Ureter (tissue), 1 donor: ENCODE measurements at regions not wholly inside any gene's neighbourhood (a gene's known extent, or its start where the extent isn't known, plus 50 kb on each side); places are given as distances from the start of the nearest gene placed in this dataset.

Experiments
- DNase-seq: peaks from one replicate; pipeline ENCODE4 v3.0.0-alpha.2; 2020; ENCODE audit warnings: low spot score
- donor health status: DM: yes; HTN: yes; CAD: no.

- no peak for DNase-seq
Measured at GRCh38 chr18:51941999-51942398, 398.0 kb upstream of the DCC start.

GRCh38 chr18:51943281-51943680 lies 396.7 kb upstream of the DCC start:
- DNase-seq: no peak

DNA sequence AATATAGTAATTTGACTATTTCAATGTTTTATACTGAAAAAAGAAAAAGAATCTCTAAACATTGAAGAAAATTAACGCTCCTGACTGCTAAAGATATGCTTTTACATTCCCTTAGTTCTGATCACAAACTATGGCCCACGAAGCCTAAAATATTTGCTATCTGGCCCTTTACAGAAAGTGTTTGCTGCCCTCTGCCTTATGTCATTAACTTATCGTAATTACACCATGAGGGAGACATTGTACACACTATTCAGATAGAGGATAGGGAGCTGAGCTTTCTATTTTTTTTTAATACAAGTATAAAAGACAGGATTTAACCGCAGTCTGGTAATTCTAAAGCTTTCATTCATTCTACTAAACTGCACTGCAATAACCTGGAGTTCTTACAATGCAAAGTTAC lies 393.1 kb upstream of the DCC start:
- no peak for DNase-seq

GRCh38 chr18:51952844-51953243 lies 387.2 kb upstream of the DCC start:
- no peak for DNase-seq

- no peak for DNase-seq
Measured at GRCh38 chr18:51953521-51953920, 386.5 kb upstream of the DCC start.

DNA sequence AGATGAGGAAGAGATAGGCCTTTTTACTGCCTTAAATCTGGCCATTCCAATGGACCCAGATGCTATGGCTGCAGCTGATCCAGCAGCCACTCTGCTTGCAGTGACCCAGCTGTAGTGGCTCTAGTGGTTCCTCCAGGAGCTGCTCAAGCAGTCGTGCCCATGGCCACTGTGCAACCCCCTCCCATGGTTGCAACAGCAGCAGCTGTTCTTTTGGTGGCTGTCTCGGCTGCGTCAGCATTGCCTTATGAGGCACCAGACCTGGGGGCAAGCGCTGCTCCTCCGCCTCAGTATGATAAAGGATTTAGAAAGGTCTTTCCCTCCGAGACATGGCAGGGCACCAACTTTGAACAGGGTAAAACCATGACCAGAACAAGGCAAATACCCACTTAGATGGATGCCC lies 384.9 kb upstream of the DCC start:
- no peak for DNase-seq

GRCh38 chr18:51957001-51957400 lies 383.0 kb upstream of the DCC start:
- no peak for DNase-seq

GRCh38 chr18:51980101-51980500 lies 359.9 kb upstream of the DCC start:
- DNase-seq: no peak

DNA sequence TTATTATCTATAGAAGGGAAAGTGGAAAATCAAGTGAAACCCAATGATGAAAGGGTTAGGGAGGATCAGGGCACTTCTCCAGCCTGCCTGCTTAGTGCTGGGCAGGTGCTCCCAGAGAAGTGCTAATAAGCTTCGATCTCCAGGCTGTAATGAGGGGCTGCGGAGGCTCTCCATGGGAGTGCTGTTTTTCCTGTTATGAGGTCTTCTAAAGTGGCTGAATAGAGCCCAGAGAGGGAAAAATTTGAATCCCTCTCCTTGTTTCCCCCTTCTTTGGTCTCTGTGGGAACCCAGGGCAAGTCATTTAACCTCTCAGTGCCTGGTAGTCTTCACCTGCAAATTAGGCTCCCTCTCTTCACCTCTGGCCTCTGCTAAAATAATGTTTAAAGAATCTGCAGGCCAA lies 351.7 kb upstream of the DCC start:
- DNase-seq: no peak

DNA sequence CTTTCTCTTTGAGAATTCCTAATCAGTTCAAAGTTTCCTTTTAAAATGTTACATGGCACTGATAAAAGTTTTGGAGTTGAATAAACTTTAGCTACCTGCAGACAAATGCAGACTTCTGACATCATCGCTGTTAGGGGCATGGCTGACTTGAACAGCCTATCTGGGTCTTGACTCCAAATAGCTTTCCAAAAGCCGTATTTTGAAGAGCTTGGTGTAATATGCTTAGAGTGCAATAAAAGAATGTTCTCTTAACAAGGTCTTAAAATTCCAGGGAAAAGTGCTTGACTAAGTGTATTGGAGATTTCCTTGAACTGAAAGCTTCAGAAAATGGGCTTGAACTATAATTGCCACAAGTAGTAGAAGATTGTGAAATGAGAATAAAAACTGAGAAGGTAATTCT lies 342.9 kb upstream of the DCC start:
- no peak for DNase-seq

DNA sequence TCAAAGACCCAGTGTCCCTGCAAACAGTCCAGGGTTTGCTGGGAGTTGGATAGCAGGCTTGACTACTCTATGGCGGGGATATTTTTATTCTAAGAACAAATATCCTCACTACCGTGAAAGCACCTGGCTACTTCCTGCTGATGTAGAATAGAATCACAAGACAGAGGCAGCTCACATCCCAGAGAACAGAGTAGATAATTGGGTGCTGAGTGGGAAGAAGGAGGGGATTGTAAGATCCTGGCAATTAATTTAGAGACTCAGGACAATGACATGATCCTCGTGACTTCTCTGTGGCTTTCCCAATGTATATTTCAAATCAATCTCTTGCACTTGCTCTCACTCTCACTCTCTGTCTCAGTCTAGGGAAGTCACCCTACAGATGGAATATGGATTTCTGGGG lies 341.9 kb upstream of the DCC start:
- DNase-seq: no peak

DNA sequence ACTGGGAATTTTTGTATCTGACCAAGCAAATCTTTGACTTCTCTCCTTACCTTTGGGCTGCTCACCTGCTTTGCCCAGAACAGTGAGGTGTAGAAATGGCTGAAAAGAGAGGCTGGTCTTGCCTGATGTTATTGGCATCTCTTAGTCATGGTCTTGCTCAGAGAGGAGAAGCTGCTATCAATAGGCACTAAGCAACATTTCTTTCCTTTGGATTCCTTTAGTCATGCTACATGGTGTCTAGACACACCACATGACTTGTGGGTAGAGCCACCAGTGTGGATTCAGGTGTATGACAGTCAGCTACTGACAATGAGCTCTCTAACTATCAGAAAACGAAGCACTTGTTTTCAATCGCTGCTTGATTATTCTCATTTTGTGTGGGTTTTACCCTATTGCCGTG lies 341.3 kb upstream of the DCC start:
- DNase-seq: no peak

- no peak for DNase-seq
Measured at GRCh38 chr18:51999351-51999750, 340.6 kb upstream of the DCC start.

GRCh38 chr18:52000435-52000834 lies 339.6 kb upstream of the DCC start:
- no peak for DNase-seq

GRCh38 chr18:52001106-52001505 lies 338.9 kb upstream of the DCC start:
- no peak for DNase-seq

DNA sequence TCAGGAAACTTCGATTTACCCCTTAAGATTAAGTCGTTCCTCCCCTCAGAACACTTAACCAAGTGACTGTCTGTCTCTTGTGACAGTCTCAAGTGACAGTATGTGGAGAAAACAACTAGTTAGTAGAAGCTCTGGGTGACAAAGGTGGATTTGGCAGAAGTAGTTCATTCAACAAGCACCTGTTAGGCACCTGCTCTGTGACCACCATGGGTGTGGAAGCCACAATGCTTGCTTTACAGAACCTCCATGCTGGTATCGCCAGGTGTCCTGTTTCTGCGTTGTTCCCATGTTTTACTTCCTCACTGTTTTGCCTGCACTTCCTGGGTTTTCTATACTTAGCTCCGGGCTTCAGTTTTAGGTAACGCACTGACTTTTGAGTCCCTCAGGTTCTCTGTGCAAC lies 337.4 kb upstream of the DCC start:
- no peak for DNase-seq

GRCh38 chr18:52007105-52007504 lies 332.9 kb upstream of the DCC start:
- DNase-seq: no peak

GRCh38 chr18:52008330-52008729 lies 331.7 kb upstream of the DCC start:
- DNase-seq: no peak

- no peak for DNase-seq
Measured at GRCh38 chr18:52008736-52009135, 331.3 kb upstream of the DCC start.

- no peak for DNase-seq
Measured at GRCh38 chr18:52009958-52010357, 330.0 kb upstream of the DCC start.

DNA sequence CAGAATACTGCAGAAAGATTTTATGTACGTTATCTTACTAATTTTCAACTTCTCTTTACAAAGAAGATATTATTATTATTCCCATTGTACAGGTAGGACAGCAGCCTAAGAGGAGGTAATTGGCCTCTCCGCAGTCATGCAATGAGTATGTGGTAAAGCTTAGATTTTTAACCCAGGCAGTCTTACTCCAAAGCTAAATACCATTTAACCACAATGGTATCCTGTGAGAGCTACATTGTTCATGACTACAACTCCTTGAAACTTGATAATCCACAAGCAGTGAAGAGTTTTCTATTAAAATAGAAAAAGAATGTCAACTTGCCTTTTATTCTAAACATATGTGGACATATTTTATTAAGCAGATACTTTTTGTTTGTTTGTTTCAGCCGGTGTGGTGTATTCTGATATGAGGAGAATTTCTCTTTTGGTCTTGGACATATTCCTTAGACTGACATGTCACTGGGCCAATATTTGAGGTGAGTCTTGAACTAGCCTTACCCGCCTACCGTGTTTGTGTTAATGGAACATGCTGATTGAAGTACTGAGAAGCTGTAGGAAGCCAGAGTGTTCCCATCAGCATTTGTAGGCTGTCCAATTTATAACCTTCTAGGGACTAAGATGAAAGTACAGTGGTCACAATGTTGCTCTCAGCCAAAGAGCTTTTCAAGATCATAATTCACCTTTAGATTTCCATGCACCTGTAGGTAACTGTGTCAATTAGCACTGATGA lies 293.9 kb upstream of the DCC start:
- no peak for DNase-seq

- DNase-seq: no peak
Measured at GRCh38 chr18:52046842-52047241, 293.2 kb upstream of the DCC start.

- no peak for DNase-seq
Measured at GRCh38 chr18:52054324-52054723, 285.7 kb upstream of the DCC start.

DNA sequence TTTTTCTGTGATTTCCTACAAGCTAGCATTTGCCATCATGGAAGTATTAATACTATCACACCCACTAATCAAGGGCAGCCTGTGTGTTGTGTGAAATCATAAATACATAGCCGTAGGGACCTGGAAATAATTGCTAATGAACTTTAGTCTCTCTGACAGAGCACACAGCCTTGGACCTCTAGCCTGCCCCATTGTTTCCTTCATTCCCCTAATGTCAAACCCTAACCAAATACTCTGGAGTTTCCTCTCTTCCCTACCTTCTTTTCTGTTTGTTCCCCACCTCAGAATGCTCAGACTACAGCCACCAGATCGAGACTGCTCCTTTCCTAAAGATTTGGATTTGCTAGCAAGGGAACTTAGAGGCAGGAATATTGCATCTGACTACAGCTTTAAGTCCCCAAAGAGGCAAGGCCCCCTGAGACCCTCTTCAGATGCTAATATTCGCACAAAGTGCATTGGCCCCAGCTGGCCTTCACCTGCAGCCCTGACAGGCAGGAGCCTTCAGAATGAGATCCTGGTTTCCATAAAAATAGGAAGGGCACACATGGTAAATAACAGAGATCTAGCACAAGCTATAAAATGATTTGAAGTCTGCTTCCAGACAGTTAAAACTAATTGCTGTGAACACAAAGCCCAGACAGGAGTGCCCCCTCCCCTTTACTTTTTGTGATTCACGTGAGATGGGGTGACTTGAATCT lies 279.2 kb upstream of the DCC start:
- DNase-seq: no peak
